NCI-H2171 treated with DMSO at 0.1 percent for 48 hours (cell line): ENCODE measurements at regions not wholly inside any gene's neighbourhood (a gene's known extent, or its start where the extent isn't known, plus 50 kb on each side); places are given as distances from the start of the nearest gene placed in this dataset.
"Not testable (repeated sequence)": the region's sequence is repeated elsewhere in the genome, so short reads cannot be mapped to it uniquely, and the experiment has no call there.

ENCODE experiments used
- DNase-seq: peaks from one replicate; lab custom pipeline; 2025; lab: John Stamatoyannopoulos, UW

- DNase-seq = not testable (repeated sequence)
Observed at GRCh38 chr12:91243177-91243576, 60.6 kb upstream of the DCN start.

GRCh38 chr12:91241756-91242155 is 59.1 kb upstream of the DCN start:
- DNase-seq = no peak

GRCh38 chr12:91240386-91241095 is 57.9 kb upstream of the DCN start:
- peak; percentile 12 for DNase-seq

GRCh38 chr12:91239481-91239880 is 56.9 kb upstream of the DCN start:
- DNase-seq = no peak
